ENCODE measurements at regions not wholly inside any gene's neighbourhood (a gene's known extent, or its start where the extent isn't known, plus 50 kb on each side); places are given as distances from the start of the nearest gene placed in this dataset.

DNA sequence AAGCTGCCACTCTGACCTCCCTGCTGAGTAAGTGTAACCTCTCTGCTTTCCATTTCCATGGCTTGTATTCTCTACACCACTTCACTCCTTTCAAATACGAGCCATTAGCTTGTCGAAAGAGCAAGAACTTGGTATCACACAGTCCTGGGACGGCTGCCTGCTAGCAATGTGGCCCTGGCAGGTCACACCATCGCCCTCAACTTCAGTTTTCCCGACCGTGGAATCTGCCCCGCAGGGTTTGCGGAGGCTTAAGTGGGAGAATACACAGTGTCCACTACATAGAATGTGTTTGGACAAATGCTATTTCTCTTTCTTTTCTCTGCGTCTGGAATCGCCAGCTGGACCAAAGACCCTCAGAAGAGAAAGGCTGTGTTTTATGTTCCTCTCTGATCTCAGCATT lies 78.6 kb upstream of the STOX2 start:
- no peak for DNase-seq (ENCODE audit: low read depth)
- no peak overlapping the region for H3K4me3 ChIP-seq (ENCODE audit: low read length)
- TF ChIP-seq, protein P1, sequence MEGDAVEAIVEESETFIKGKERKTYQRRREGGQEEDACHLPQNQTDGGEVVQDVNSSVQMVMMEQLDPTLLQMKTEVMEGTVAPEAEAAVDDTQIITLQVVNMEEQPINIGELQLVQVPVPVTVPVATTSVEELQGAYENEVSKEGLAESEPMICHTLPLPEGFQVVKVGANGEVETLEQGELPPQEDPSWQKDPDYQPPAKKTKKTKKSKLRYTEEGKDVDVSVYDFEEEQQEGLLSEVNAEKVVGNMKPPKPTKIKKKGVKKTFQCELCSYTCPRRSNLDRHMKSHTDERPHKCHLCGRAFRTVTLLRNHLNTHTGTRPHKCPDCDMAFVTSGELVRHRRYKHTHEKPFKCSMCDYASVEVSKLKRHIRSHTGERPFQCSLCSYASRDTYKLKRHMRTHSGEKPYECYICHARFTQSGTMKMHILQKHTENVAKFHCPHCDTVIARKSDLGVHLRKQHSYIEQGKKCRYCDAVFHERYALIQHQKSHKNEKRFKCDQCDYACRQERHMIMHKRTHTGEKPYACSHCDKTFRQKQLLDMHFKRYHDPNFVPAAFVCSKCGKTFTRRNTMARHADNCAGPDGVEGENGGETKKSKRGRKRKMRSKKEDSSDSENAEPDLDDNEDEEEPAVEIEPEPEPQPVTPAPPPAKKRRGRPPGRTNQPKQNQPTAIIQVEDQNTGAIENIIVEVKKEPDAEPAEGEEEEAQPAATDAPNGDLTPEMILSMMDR (conservative IDR thresholded peaks at IDR 0.05; ENCODE audit: low read depth, low read length) = no peak

DNA sequence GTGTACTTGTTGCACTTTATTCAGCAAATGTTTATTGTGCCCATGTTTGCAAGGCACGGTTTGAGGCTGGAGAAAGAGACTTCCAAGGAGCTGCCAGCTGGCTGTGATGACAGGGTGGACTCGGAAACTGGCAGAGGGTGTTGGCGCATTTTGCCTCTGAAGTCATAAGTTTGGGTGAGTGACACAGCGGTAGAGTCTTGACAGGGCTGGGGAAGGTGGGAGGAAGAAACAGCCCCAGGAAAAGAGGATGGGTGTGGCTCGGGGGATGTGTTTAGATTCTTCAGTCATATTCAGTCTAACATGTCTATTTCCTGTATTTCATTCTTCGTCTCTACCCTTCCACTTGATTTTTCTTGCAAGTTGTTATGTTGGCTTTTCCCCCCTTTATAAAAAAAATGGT lies 77.0 kb upstream of the STOX2 start:
- no peak overlapping the region for H3K4me3 ChIP-seq (ENCODE audit: low read length)
- DNase-seq (ENCODE audit: low read depth) = no peak
- TF ChIP-seq, protein P1 (conservative IDR thresholded peaks at IDR 0.05; ENCODE audit: low read depth, low read length) = no peak

DNA sequence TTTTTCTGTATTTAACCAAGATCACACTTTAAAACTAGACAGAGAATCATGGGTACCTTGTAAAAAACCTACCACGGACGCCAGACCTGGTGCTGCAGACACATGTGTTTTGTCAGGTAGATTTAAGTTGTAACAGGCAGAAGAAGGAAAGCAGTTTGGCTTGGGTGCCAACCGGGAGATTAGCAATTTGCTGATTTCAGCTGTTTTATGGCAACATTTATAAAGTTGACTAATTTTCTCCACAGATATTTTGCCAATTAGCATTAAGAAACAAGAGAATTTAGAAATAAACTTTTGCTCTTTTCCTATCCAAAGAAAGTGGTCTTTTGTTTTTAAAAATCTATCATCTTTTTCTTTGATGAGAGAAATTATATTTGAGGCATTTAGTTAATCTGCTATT lies 76.3 kb upstream of the STOX2 start:
- H3K4me3 ChIP-seq (ENCODE audit: low read length) = no peak overlapping the region
- no peak for DNase-seq (ENCODE audit: low read depth)
- TF ChIP-seq, protein P1 (conservative IDR thresholded peaks at IDR 0.05; ENCODE audit: low read depth, low read length) = no peak

DNA sequence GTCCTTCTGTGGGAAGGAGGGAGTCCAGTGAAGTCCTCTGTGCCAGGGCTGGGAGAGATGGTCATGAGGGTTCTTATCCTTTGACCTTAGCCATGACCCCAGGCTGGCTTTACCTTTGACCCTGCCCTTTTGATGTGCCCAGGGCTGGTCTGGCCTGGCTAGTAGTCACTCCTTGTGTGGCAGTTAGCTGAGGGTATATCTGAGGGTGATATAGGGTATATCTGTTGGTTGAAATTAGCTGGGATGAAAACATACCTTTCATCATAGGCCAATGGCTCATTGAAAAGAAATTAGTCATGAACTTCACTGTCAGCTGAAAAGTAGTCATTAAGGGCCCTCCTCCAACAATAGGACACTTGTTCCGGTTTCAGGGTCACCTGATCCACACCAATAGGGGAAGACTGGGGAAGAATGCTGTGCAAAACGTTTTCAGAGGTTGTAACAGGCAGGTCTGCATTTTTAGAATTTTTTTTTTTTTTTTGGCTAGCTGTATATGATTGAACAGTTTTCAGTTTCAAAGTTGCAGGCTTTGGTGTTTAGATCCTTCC lies 74.6 kb upstream of the STOX2 start:
- H3K4me3 ChIP-seq (ENCODE audit: low read length) = no peak overlapping the region
- TF ChIP-seq, protein P1 (conservative IDR thresholded peaks at IDR 0.05; ENCODE audit: low read depth, low read length) = no peak
- no peak for DNase-seq (ENCODE audit: low read depth)

DNA sequence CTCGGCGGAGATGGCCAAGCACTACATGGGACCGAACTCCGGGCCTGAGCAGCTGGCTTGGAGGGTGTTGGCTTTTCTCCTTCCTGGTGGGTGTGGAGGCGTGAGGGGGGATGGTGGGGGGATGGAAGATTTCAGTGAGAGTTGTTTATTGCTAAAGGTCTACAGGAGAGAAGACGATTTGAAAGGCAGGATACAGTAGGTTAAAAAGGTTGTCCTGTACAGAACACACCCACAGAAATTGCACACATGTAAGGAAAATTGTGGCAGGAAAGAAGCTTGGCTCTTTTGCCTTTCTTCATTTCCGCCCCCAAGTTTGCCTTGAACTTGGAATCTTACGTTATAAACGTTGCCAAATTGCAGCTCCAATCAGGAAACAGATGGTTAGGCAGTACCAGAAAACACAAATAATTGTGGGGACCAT lies 74.1 kb upstream of the STOX2 start:
- DNase-seq (ENCODE audit: low read depth) = no peak
- no peak overlapping the region for H3K4me3 ChIP-seq (ENCODE audit: low read length)
- TF ChIP-seq, protein P1 (conservative IDR thresholded peaks at IDR 0.05; ENCODE audit: low read depth, low read length) = no peak

DNA sequence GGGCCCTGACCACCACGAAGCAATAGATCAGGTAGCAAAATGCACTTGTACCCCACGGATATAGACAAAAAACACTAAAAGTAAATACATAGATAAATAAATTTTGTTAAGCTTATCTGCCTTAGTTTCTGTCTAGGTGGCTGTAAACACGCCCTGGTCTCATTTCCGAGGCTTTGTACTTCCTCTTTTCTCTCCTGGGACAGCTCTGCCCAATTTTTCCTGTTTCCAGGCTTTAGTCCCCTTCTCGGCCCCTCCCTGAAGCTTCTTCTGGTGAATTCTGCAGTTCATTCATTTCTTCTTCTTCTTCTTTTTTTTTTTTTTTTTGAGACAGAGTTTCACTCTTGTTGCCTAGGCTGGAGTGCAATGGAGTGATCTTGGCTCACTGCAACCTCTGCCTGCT lies 73.4 kb upstream of the STOX2 start:
- DNase-seq (ENCODE audit: low read depth) = no peak
- TF ChIP-seq, protein P1 (conservative IDR thresholded peaks at IDR 0.05; ENCODE audit: low read depth, low read length) = no peak
- no peak overlapping the region for H3K4me3 ChIP-seq (ENCODE audit: low read length)

DNA sequence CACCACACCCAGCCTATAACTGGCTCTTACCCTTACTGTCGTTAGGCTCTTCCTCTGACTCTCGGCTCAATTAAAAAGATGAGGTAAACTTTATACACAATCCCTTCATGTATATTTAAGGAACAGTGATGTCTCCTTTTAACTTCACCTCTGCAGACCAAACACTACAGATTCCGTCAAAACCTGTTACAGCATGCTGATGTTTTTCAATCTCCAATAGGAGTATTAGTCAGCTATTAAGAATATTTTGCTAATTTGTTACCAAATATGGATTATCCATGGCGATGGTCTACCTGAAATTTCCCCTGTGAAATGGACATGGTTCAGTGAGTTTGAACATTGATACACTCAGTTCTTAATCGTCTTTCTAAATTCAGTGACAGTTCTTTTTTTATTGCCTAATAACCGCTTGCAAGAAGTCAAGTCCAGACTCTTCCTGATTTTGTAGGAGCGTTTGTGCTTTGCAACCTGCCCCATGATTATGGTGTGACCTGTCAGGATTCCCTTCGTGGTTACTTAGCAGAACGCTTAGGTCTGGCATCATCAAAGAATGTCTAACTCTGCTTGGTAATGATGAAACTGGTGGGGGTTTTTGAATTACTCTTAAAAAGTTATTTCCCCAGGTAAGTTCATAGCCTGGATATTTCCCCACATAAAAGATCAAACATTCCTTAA lies 72.2 kb upstream of the STOX2 start:
- TF ChIP-seq, protein P1 (conservative IDR thresholded peaks at IDR 0.05; ENCODE audit: low read depth, low read length) = no peak
- H3K4me3 ChIP-seq (ENCODE audit: low read length) = no peak overlapping the region
- DNase-seq (ENCODE audit: low read depth) = no peak
